ENCODE measurements at regions not wholly inside any gene's neighbourhood (a gene's known extent, or its start where the extent isn't known, plus 50 kb on each side); places are given as distances from the start of the nearest gene placed in this dataset.

GRCh38 chr6:44002593-44003344, 124.5 kb downstream of the MRPL14 start (continued):
- TF ChIP-seq PML (IDR thresholded peaks at IDR 0.05; ENCODE audit: low read length), result no peak
- TF ChIP-seq RUNX3 (IDR thresholded peaks at IDR 0.05; ENCODE audit: low read length), result no peak
- TF ChIP-seq ZZZ3 (IDR thresholded peaks at IDR 0.05; ENCODE audit: control insufficient read depth, insufficient read length, low read depth), result no peak
- no peak for TF ChIP-seq FOS (IDR thresholded peaks at IDR 0.05; ENCODE audit: borderline replicate concordance, extremely low read depth, insufficient read length)
- 0 out of 2 replicates have a peak, but pooled peaks have one; percentile 41 for TF ChIP-seq ZNF207 (IDR thresholded peaks at IDR 0.05; ENCODE audit: borderline replicate concordance)
- TF ChIP-seq MEF2A (IDR thresholded peaks at IDR 0.05; ENCODE audit: insufficient read depth, low read depth, low read length), result no peak
- TF ChIP-seq TCF12 (IDR thresholded peaks at IDR 0.05; ENCODE audit: low read depth, low read length), result 0 out of 2 replicates have a peak, but pooled peaks have one; percentile 4
- no peak for TF ChIP-seq ZBTB40 (IDR thresholded peaks at IDR 0.05; ENCODE audit: borderline replicate concordance)
- TF ChIP-seq NFIC (IDR thresholded peaks at IDR 0.05; ENCODE audit: low read depth, low read length), result no peak
- TF ChIP-seq EGR1 (IDR thresholded peaks at IDR 0.05; ENCODE audit: borderline replicate concordance in 1 of 2, low read depth in 2 of 2, low read length in 2 of 2), result no peak
- no peak for TF ChIP-seq JUNB (IDR thresholded peaks at IDR 0.05)
- no peak for TF ChIP-seq SRF (IDR thresholded peaks at IDR 0.05; ENCODE audit: low read depth in 2 of 2, low read length in 2 of 2)
- TF ChIP-seq ATF7 (IDR thresholded peaks at IDR 0.05; ENCODE audit: low read depth), result no peak
- peak; percentile 16; the same call in 1 of the 2 replicates for TF ChIP-seq SMARCA5 (IDR thresholded peaks at IDR 0.05)
